ENCODE measurements at regions not wholly inside any gene's neighbourhood (a gene's known extent, or its start where the extent isn't known, plus 50 kb on each side); places are given as distances from the start of the nearest gene placed in this dataset.

DNA sequence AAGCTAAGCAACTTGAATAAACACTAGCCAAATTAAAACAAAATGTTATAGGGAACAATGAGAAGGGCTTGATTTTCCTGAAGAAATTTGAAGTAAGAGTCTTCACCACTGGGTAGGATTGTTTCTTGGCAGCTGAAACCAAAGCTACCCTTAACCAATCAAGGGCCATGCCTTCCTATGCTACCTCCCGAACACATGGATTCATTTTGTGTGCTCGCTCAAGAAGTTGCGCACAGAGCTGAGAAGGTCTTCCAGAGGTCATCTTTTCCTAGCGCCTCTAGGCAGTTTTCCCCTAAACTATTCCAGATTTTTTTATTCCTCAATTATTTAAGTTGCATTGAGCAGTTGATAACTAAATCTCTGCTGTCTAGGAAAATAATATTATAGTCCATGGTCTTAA, 264.6 kb downstream of the RBM43 start:
- no peaks in the 10 kb centered on the region for H3K4me1 ChIP-seq (ENCODE audit: control insufficient read depth, insufficient read depth, low read length)
- ChIA-PET CTCF (no interaction called here), POLR2A (no interaction called here)
- no peaks in the 10 kb centered on the region for H3K36me3 ChIP-seq (ENCODE audit: control insufficient read depth in 2 of 2, insufficient read depth in 1 of 2, low read length in 2 of 2)
- no peak overlapping the region for H3K4me3 ChIP-seq (ENCODE audit: low read depth, low read length)
- no peak overlapping the region for H3K27ac ChIP-seq (ENCODE audit: extremely low read depth, low read depth, low read length)
- H3K9me3 ChIP-seq (ENCODE audit: control insufficient read depth, insufficient read depth, low read depth, low read length) = no peaks in the 10 kb centered on the region
- TF ChIP-seq ZNF362 (tag by site-specific recombination; IDR thresholded peaks at IDR 0.05) = no peak
- no peak for TF ChIP-seq ZNF155 (tag by site-specific recombination; IDR thresholded peaks at IDR 0.05)
- TF ChIP-seq ZXDB (tag by site-specific recombination; IDR thresholded peaks at IDR 0.05) = no peak
- no peak for TF ChIP-seq SETDB1 (IDR thresholded peaks at IDR 0.05; ENCODE audit: insufficient read length, low read length)
- TF ChIP-seq, protein P1, sequence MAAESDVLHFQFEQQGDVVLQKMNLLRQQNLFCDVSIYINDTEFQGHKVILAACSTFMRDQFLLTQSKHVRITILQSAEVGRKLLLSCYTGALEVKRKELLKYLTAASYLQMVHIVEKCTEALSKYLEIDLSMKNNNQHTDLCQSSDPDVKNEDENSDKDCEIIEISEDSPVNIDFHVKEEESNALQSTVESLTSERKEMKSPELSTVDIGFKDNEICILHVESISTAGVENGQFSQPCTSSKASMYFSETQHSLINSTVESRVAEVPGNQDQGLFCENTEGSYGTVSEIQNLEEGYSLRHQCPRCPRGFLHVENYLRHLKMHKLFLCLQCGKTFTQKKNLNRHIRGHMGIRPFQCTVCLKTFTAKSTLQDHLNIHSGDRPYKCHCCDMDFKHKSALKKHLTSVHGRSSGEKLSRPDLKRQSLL (tag by site-specific recombination; IDR thresholded peaks at IDR 0.05) = no peak
- no peak for TF ChIP-seq ZNF626 (tag by site-specific recombination; IDR thresholded peaks at IDR 0.05)
- no peak for TF ChIP-seq ZNF354C (tag by site-specific recombination; IDR thresholded peaks at IDR 0.05; ENCODE audit: borderline replicate concordance, low read depth)
- no peak for TF ChIP-seq TCF7L2 (IDR thresholded peaks at IDR 0.05; ENCODE audit: borderline replicate concordance, low read depth, low read length)
- no peak for TF ChIP-seq ZSCAN23 (tag by site-specific recombination; IDR thresholded peaks at IDR 0.05)
- TF ChIP-seq ZFHX2 (tag by site-specific recombination; conservative IDR thresholded peaks at IDR 0.05) = no peak
- TF ChIP-seq ZNF221 (tag by site-specific recombination; IDR thresholded peaks at IDR 0.05; ENCODE audit: borderline replicate concordance) = no peak
- TF ChIP-seq MYNN (tag by site-specific recombination; IDR thresholded peaks at IDR 0.05; ENCODE audit: borderline replicate concordance) = no peak
- no peak for TF ChIP-seq ZNF600 (tag by site-specific recombination; IDR thresholded peaks at IDR 0.05)
- no peak for TF ChIP-seq ZNF133 (tag by site-specific recombination; IDR thresholded peaks at IDR 0.05)
- no peak for TF ChIP-seq ZNF544 (tag by site-specific recombination; IDR thresholded peaks at IDR 0.05)
- TF ChIP-seq ZNF366 (tag by site-specific recombination; conservative IDR thresholded peaks at IDR 0.05) = no peak
- no peak for TF ChIP-seq ZNF664 (tag by site-specific recombination; IDR thresholded peaks at IDR 0.05)

- Histone ChIP-seq H3K36me3 (ENCODE audit: control insufficient read depth in 2 of 2, insufficient read depth in 1 of 2, low read length in 2 of 2) (no peaks in the 10 kb centered on the region), H3K9me3 (ENCODE audit: control insufficient read depth, insufficient read depth, low read depth, low read length) (no peaks in the 10 kb centered on the region), H3K27ac (ENCODE audit: extremely low read depth, low read depth, low read length) (no peak overlapping the region), H3K4me1 (ENCODE audit: control insufficient read depth, insufficient read depth, low read length) (no peaks in the 10 kb centered on the region), H3K4me3 (ENCODE audit: low read depth, low read length) (no peak overlapping the region)
- TF ChIP-seq ZNF776 (tag by site-specific recombination; IDR thresholded peaks at IDR 0.05; ENCODE audit: borderline replicate concordance) (no peak), ZNF174 (tag by site-specific recombination; IDR thresholded peaks at IDR 0.05) (no peak), ZNF239 (tag by site-specific recombination; IDR thresholded peaks at IDR 0.05) (no peak), ZFP69B (tag by site-specific recombination; IDR thresholded peaks at IDR 0.05) (no peak)
- TF ChIP-seq, protein P2, sequence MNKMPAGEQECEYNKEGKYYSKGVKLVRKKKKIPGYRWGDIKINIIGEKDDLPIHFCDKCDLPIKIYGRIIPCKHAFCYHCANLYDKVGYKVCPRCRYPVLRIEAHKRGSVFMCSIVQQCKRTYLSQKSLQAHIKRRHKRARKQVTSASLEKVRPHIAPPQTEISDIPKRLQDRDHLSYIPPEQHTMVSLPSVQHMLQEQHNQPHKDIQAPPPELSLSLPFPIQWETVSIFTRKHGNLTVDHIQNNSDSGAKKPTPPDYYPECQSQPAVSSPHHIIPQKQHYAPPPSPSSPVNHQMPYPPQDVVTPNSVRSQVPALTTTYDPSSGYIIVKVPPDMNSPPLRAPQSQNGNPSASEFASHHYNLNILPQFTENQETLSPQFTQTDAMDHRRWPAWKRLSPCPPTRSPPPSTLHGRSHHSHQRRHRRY (tag by site-specific recombination; IDR thresholded peaks at IDR 0.05) = no peak
- ChIA-PET CTCF (no interaction called here), POLR2A (no interaction called here)
Observed at GRCh38 chr2:150994076-150994475, 267.6 kb downstream of the RBM43 start.

Measured in HEK293 (cell line).